ENCODE measurements at regions not wholly inside any gene's neighbourhood (a gene's known extent, or its start where the extent isn't known, plus 50 kb on each side); places are given as distances from the start of the nearest gene placed in this dataset.

GRCh38 chr7:41869596-41869995 is 166.7 kb upstream of the INHBA start:
- TF ChIP-seq CTCF (IDR thresholded peaks at IDR 0.05): no peak
- no peak for TF ChIP-seq POLR2A (IDR thresholded peaks at IDR 0.05)
- no peak for TF ChIP-seq EP300 (IDR thresholded peaks at IDR 0.05)

All from ovary (tissue), 3 donors.